Endothelial cell of umbilical vein (primary cell): ENCODE measurements at regions not wholly inside any gene's neighbourhood (a gene's known extent, or its start where the extent isn't known, plus 50 kb on each side); places are given as distances from the start of the nearest gene placed in this dataset.

Experiments
- BruUV-seq: library from RNA; stranded (reverse); fragments of 400-500 nt; replicated peaks from 2 replicates; lab custom pipeline; 2021; lab: Mats Ljungman, UMichigan
- CTCF ChIA-PET: fragments of 300-600, 350-600 bp; sonication (Branson Sonifier 250); formaldehyde crosslinking; loops from one replicate; lab custom pipeline; 2021; ENCODE audit warnings: antibody characterized with exemption, inconsistent platforms; lab: Charles Lee
- POLR2A ChIA-PET: fragments of 300-600, 350-600 bp; sonication (Branson Sonifier 250); formaldehyde crosslinking; loops from one replicate; lab custom pipeline; 2021; ENCODE audit warnings: antibody characterized with exemption, inconsistent platforms; lab: Charles Lee
- DNase-seq: peaks from one replicate; pipeline ENCODE4 v3.0.0-alpha.2; 2011; ENCODE audit warnings: low read depth, low spot score
- FAIRE-seq: peaks from 2 replicates; lab custom pipeline; 2011; peaks lifted over from hg19 to GRCh38; lab: Jason Lieb, UNC
- H2AFZ ChIP-seq: 2 replicates; pipeline ENCODE4 v1.6.0; 2012; ENCODE audit warnings: low read depth, low read length, control low read depth, inconsistent platforms
- H3K27ac ChIP-seq: 2 replicates; pipeline ENCODE4 v1.5.1; 2011; ENCODE audit warnings: low read depth, mild to moderate bottlenecking, control low read depth, low read length, moderate library complexity; ENCODE audit not compliant: insufficient read depth
- H3K27me3 ChIP-seq, 2 experiments: 2 replicates each; pipeline versions ENCODE4 v1.6.0 to v1.6.1; 2011; ENCODE audit warnings: low read length in 2 of 2, mixed read lengths in 1 of 2; ENCODE audit not compliant: control insufficient read depth in 2 of 2, insufficient read depth in 2 of 2
- H3K36me3 ChIP-seq, 2 experiments: 2 replicates in 1 of 2; 3 replicates in 1 of 2; pipeline ENCODE4 v1.5.1; 2011; ENCODE audit warnings: low read length in 2 of 2, mild to moderate bottlenecking in 1 of 2, moderate library complexity in 1 of 2; ENCODE audit not compliant: control insufficient read depth in 2 of 2, insufficient read depth in 2 of 2; ENCODE audit errors: extremely low read depth in 1 of 2
- H3K4me1 ChIP-seq: 3 replicates; pipeline ENCODE4 v1.5.1; 2011; ENCODE audit warnings: mild to moderate bottlenecking, low read length; ENCODE audit not compliant: control insufficient read depth, insufficient read depth; ENCODE audit errors: extremely low read depth
- H3K4me2 ChIP-seq: 2 replicates; pipeline ENCODE4 v1.6.1; 2011; ENCODE audit warnings: low read length, control low read depth, mixed read lengths; ENCODE audit not compliant: insufficient read depth
- H3K4me3 ChIP-seq, 3 experiments: fragments of 200-600 bp in 1 of 3; sonication (generic), shearing (Covaris generic) in 1 of 3; replicated peaks in 1 of 3; 2 replicates each; pipeline ENCODE4 v1.5.1; 2011 to 2016; ENCODE audit warnings: control low read depth in 3 of 3, low read length in 3 of 3, mild to moderate bottlenecking in 2 of 3, inconsistent platforms in 1 of 3, low read depth in 1 of 3, moderate library complexity in 1 of 3; ENCODE audit not compliant: insufficient read depth in 1 of 3
- H3K79me2 ChIP-seq: 2 replicates; pipeline ENCODE4 v1.6.0; 2012; ENCODE audit warnings: low read length, inconsistent platforms; ENCODE audit not compliant: control insufficient read depth, insufficient read depth
- H3K9ac ChIP-seq: replicated peaks from 2 replicates; pipeline ENCODE3; 2011; ENCODE audit warnings: low read length, control low read depth; ENCODE audit not compliant: insufficient read depth; ENCODE audit errors: extremely low read depth
- H3K9me1 ChIP-seq: replicated peaks from 3 replicates; pipeline ENCODE4 v1.6.0; 2011; ENCODE audit warnings: mild to moderate bottlenecking, low read length; ENCODE audit not compliant: control insufficient read depth, insufficient read depth; ENCODE audit errors: extremely low read depth
- H3K9me3 ChIP-seq: replicated peaks from 2 replicates; pipeline ENCODE4 v1.5.1; 2012; ENCODE audit warnings: low read length, inconsistent platforms; ENCODE audit not compliant: control insufficient read depth, insufficient read depth
- H4K20me1 ChIP-seq: replicated peaks from 2 replicates; pipeline ENCODE3; 2011; ENCODE audit warnings: mild to moderate bottlenecking, low read length; ENCODE audit not compliant: control insufficient read depth, insufficient read depth; ENCODE audit errors: extremely low read depth
- CTCF ChIP-seq, 2 donors: IDR thresholded peaks; 1 replicate in 1 of 2; 2 replicates in 1 of 2; pipeline ENCODE4 v1.5.1; 2011; ENCODE audit warnings: low read length in 2 of 2, mild to moderate bottlenecking in 2 of 2, moderate library complexity in 2 of 2, control low read depth in 1 of 2, inconsistent platforms in 1 of 2, low read depth in 1 of 2; ENCODE audit not compliant: insufficient read depth in 1 of 2; ENCODE audit errors: extremely low read depth in 1 of 2
- EZH2 ChIP-seq: IDR thresholded peaks from 2 replicates; pipeline ENCODE4 v1.6.1; 2012; ENCODE audit warnings: borderline replicate concordance, low read depth, mild to moderate bottlenecking, moderate library complexity, low read length, inconsistent platforms; ENCODE audit not compliant: severe bottlenecking
- FOS ChIP-seq: IDR thresholded peaks from 2 replicates; pipeline ENCODE4 v1.6.1; 2011; ENCODE audit warnings: mild to moderate bottlenecking, low read length, moderate library complexity, borderline replicate concordance; ENCODE audit not compliant: insufficient read depth
- GATA2 ChIP-seq: IDR thresholded peaks from 2 replicates; pipeline ENCODE4 v1.7.0; 2011; ENCODE audit warnings: low read depth, mild to moderate bottlenecking, moderate library complexity, mixed read lengths, low read length; ENCODE audit not compliant: insufficient read length, insufficient read depth
- JUN ChIP-seq: IDR thresholded peaks from 2 replicates; pipeline ENCODE4 v1.6.1; 2011; ENCODE audit warnings: borderline replicate concordance, low read depth; ENCODE audit not compliant: insufficient read length, insufficient read depth
- MAX ChIP-seq: IDR thresholded peaks from 2 replicates; pipeline ENCODE4 v1.6.1; 2011; ENCODE audit not compliant: insufficient read depth, insufficient read length
- MYC ChIP-seq: IDR thresholded peaks from one replicate; pipeline ENCODE4 v1.6.1; 2011; ENCODE audit warnings: mild to moderate bottlenecking, low read depth, low read length
- POLR2A ChIP-seq: IDR thresholded peaks from 2 replicates; pipeline ENCODE4 v1.6.1; 2012; ENCODE audit warnings: low read depth, mild to moderate bottlenecking, control low read depth, low read length
- POLR2AphosphoS5 ChIP-seq: IDR thresholded peaks from 2 replicates; pipeline ENCODE4 v1.6.1; 2012; ENCODE audit warnings: low read depth, mild to moderate bottlenecking, control low read depth, low read length, moderate library complexity; ENCODE audit not compliant: insufficient read depth
- dilution Hi-C: fragments of 300-500 bp; cut with MboI; formaldehyde crosslinking; loops from one replicate; pipeline ENCODE4 v1.15.0; 2019; ENCODE audit warnings: low sequenced_read_pairs; ENCODE audit not compliant: extremely low pct_ligation_motif_present
- intact Hi-C: fragments of 100-400 bp; cut with micrococcal nuclease; formaldehyde crosslinking; loops from one replicate; pipeline ENCODE4 v1.10.0; 2022

GRCh38 chr10:44116474-44116873, 268.4 kb downstream of the CXCL12 start:
- no TSS peak for BruUV-seq
- Histone ChIP-seq H4K20me1 (no peaks in the 10 kb centered on the region), H3K4me3 (no peak overlapping the region), H3K36me3 (no peaks in the 10 kb centered on the region), H3K27me3 (no peaks in the 10 kb centered on the region), H3K4me1 (no peaks in the 10 kb centered on the region), H3K4me2 (no peak overlapping the region), H3K9me1 (no peaks in the 10 kb centered on the region), H3K79me2 (no peaks in the 10 kb centered on the region), H3K9ac (no peak overlapping the region), H3K27ac (no peak overlapping the region), H2AFZ (no peak overlapping the region), H3K9me3 (no peaks in the 10 kb centered on the region)
- TF ChIP-seq MYC (no peak), EZH2 (no peak), POLR2AphosphoS5 (no peak), POLR2A (no peak), GATA2 (no peak), MAX (no peak), CTCF (IDR thresholded peaks at IDR 0.05; ENCODE audit: extremely low read depth in 1 of 2, insufficient read depth in 1 of 2, low read depth in 1 of 2, low read length in 2 of 2) (no peak), FOS (no peak), JUN (no peak)
- dilution Hi-C loops (no loop called here), intact Hi-C loops (no loop called here)
- FAIRE-seq (no peak), DNase-seq (no peak)
- ChIA-PET CTCF (no interaction called here), POLR2A (no interaction called here)
